ENCODE measurements at regions not wholly inside any gene's neighbourhood (a gene's known extent, or its start where the extent isn't known, plus 50 kb on each side); places are given as distances from the start of the nearest gene placed in this dataset.

DNA sequence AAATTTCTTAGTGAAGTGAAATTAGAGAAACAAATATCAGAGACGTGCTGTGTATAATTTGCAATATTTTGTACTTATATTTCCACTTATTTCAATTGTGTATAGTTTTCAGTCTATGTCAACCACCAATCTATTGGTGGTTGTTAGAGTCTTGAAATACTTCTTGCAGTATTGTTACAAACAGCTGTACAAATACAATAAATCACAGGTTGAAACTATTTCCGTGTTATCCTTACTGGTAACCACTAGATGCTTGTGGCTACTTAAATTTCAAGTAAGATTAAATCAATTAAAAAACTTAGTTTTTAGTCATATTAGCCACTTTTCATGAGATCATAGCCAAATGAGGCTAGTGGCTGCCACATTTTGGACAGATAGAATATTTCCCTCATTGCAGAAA, 520.5 kb downstream of the GBA3 start:
- DNase-seq: no peak
- Mint-ChIP-seq H3K4me3 (no peak overlapping the region), H3K36me3 (ENCODE audit: low read depth) (no peaks in the 10 kb centered on the region), H3K27me3 (ENCODE audit: low read depth) (peaks cover 12% of the 10 kb centered on the region), H3K27ac (no peak overlapping the region), H3K9me3 (no peaks in the 10 kb centered on the region), H3K4me1 (ENCODE audit: low read depth) (no peaks in the 10 kb centered on the region)
- CTCF ChIA-PET: interaction anchor here (0.8 kb wide), 1 partner anchor 77 kb away, joined by 3 read pairs; no protein-coding TSS in a partner anchor
- intact Hi-C loops (cut with micrococcal nuclease): no loop called here

DNA sequence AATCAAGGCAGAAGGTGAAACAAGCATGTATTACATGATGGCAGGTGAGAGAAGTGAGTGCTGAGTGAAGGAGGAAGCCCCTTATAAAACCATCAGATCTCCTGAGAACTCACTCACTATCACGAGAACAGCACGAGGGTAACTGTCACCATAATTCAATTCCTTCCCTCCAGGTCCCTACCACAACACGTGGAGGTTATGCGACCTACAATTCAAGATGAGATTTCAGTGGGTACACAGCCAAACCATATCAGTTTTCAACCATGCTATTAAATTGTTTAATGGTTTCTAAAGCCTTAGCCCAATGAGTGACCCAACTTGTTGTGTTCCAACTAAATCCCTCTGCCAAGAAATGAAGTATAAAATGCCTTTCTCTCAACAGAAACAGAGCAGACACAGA, 519.8 kb downstream of the GBA3 start:
- DNase-seq: no peak
- peaks cover 2% of the 10 kb centered on the region for H3K9me3 Mint-ChIP-seq
- peaks cover 10% of the 10 kb centered on the region for H3K27me3 Mint-ChIP-seq (ENCODE audit: low read depth)
- intact Hi-C loops (cut with micrococcal nuclease): no loop called here
- no peaks in the 10 kb centered on the region for H3K36me3 Mint-ChIP-seq (ENCODE audit: low read depth)
- H3K4me1 Mint-ChIP-seq (ENCODE audit: low read depth): no peaks in the 10 kb centered on the region
- CTCF ChIA-PET: interaction anchor here (0.8 kb wide), 1 partner anchor 77 kb away, joined by 3 read pairs; no protein-coding TSS in a partner anchor
- H3K4me3 Mint-ChIP-seq: no peak overlapping the region
- no peak overlapping the region for H3K27ac Mint-ChIP-seq

- Mint-ChIP-seq H3K4me3 (no peak overlapping the region), H3K27ac (no peak overlapping the region), H3K27me3 (ENCODE audit: low read depth) (no peaks in the 10 kb centered on the region), H3K4me1 (ENCODE audit: low read depth) (no peaks in the 10 kb centered on the region), H3K9me3 (peaks cover 6% of the 10 kb centered on the region), H3K36me3 (ENCODE audit: low read depth) (no peaks in the 10 kb centered on the region)
- intact Hi-C loops (cut with micrococcal nuclease): no loop called here
- no peak for DNase-seq
- CTCF ChIA-PET: no interaction called here
Observed at GRCh38 chr4:23207059-23207458, 514.3 kb downstream of the GBA3 start.

DNA sequence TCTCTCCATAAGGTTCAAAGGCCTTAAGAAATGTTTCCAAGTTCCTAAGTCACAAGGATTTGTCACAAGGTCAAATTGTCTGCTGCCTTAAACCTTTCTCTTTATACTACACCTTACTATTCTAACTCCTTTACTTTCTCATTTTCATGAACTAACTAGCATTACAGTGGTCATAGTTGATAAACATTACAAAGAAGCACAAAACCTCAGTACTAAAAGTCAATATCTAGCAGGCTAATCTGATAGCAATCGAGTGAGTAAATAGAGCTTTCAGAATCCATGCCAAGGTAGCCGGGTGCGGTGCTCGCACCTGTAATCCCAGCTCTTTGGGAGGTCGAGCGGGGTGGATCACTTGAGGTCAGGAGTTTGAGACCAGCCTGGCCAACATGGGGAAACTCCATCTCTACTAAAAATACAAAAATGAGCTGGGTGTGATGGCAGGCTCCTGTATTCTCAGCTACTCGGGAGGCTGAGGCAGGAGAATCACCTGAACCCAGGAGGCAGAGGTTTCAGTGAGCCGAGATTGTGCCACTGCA, 510.0 kb downstream of the GBA3 start:
- CTCF ChIA-PET: no interaction called here
- H3K27ac Mint-ChIP-seq: no peak overlapping the region
- no peaks in the 10 kb centered on the region for H3K27me3 Mint-ChIP-seq (ENCODE audit: low read depth)
- H3K36me3 Mint-ChIP-seq (ENCODE audit: low read depth): no peaks in the 10 kb centered on the region
- H3K4me3 Mint-ChIP-seq: no peak overlapping the region
- peaks cover 6% of the 10 kb centered on the region for H3K9me3 Mint-ChIP-seq
- DNase-seq: no peak
- H3K4me1 Mint-ChIP-seq (ENCODE audit: low read depth): no peaks in the 10 kb centered on the region
- intact Hi-C loops (cut with micrococcal nuclease): no loop called here

- H3K9me3 Mint-ChIP-seq: no peaks in the 10 kb centered on the region
- CTCF ChIA-PET: no interaction called here
- H3K4me3 Mint-ChIP-seq: no peak overlapping the region
- H3K27me3 Mint-ChIP-seq (ENCODE audit: low read depth): peaks cover 7% of the 10 kb centered on the region
- no peak overlapping the region for H3K27ac Mint-ChIP-seq
- no peaks in the 10 kb centered on the region for H3K4me1 Mint-ChIP-seq (ENCODE audit: low read depth)
- DNase-seq: no peak
- H3K36me3 Mint-ChIP-seq (ENCODE audit: low read depth): no peaks in the 10 kb centered on the region
- intact Hi-C loops (cut with micrococcal nuclease): no loop called here
Observed at GRCh38 chr4:23194751-23195150, 502.0 kb downstream of the GBA3 start.

- H3K27me3 Mint-ChIP-seq (ENCODE audit: low read depth): peaks cover 20% of the 10 kb centered on the region
- no peaks in the 10 kb centered on the region for H3K36me3 Mint-ChIP-seq (ENCODE audit: low read depth)
- DNase-seq: no peak
- peaks cover 5% of the 10 kb centered on the region for H3K9me3 Mint-ChIP-seq
- no peaks in the 10 kb centered on the region for H3K4me1 Mint-ChIP-seq (ENCODE audit: low read depth)
- H3K27ac Mint-ChIP-seq: no peak overlapping the region
- no peak overlapping the region for H3K4me3 Mint-ChIP-seq
- intact Hi-C loops (cut with micrococcal nuclease): no loop called here
- CTCF ChIA-PET: no interaction called here
Observed at GRCh38 chr4:23174179-23174578, 481.4 kb downstream of the GBA3 start.

- Mint-ChIP-seq H3K27me3 (ENCODE audit: low read depth) (peaks cover 8% of the 10 kb centered on the region), H3K4me3 (no peak overlapping the region), H3K9me3 (peaks cover 7% of the 10 kb centered on the region), H3K36me3 (ENCODE audit: low read depth) (no peaks in the 10 kb centered on the region), H3K27ac (no peak overlapping the region), H3K4me1 (ENCODE audit: low read depth) (no peaks in the 10 kb centered on the region)
- no peak for DNase-seq
- CTCF ChIA-PET: no interaction called here
- intact Hi-C loops (cut with micrococcal nuclease): no loop called here
Observed at GRCh38 chr4:23171976-23172375, 479.2 kb downstream of the GBA3 start.

DNA sequence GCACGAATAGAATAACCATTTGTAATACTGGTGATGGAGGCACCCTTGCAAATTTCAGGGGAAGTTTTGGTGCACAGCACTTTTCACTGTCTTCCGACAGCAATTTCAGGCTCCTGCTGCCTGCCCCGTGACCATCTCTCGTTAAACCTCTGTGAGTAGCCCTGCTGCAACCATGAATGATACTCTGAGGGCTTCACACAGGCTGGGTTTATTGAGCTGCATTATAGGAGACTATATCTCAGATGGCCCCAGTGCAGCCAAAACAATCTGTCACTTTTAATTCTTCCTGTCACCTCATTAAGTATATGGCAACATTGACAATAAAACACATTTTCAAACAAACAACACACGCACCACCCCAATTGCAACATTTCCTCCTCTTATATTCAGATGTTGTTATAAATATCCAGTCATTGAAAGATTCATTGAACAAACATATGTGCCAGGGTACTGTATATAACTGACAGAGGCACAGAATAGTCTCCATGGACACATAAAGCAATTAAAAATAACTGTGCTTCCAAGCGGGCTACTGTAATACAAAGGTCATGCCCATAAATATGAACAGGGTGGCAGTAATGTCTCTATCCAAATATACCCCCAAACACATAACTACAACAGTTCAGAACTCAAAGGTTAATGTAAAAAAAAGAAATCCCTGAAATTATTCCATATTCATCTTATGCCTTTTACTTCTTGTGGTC, 477.0 kb downstream of the GBA3 start:
- H3K4me3 Mint-ChIP-seq: no peak overlapping the region
- CTCF ChIA-PET: interaction anchor here (0.7 kb wide), 1 partner anchor 1231 kb away, joined by 4 read pairs; no protein-coding TSS in a partner anchor
- H3K9me3 Mint-ChIP-seq: peaks cover 7% of the 10 kb centered on the region
- peaks cover under 1% of the 10 kb centered on the region for H3K27me3 Mint-ChIP-seq (ENCODE audit: low read depth)
- no peak overlapping the region for H3K27ac Mint-ChIP-seq
- no peaks in the 10 kb centered on the region for H3K4me1 Mint-ChIP-seq (ENCODE audit: low read depth)
- DNase-seq: no peak
- H3K36me3 Mint-ChIP-seq (ENCODE audit: low read depth): no peaks in the 10 kb centered on the region
- intact Hi-C loops (cut with micrococcal nuclease): no loop called here

DNA sequence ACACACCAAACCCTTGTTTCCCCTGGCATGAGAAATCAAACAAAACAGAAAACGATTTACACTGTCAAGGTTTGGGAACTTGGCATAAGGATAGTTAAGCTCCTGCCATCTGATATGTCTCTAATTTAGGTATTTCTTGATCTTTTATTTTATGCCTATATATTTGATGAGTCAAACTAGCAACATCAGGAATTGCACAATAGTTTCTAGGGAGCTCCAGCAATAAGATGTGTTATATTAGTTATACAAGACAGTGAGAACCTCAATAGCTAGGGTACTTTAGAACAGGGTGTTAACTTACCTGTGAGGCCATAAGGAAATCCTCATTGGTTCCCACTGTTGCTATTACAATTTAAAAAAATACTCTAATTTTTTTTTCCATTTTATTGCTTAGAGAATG, 474.2 kb downstream of the GBA3 start:
- Mint-ChIP-seq H3K36me3 (ENCODE audit: low read depth) (no peaks in the 10 kb centered on the region), H3K27me3 (ENCODE audit: low read depth) (peaks cover 5% of the 10 kb centered on the region), H3K27ac (no peak overlapping the region), H3K4me1 (ENCODE audit: low read depth) (no peaks in the 10 kb centered on the region), H3K9me3 (peaks cover 2% of the 10 kb centered on the region), H3K4me3 (no peak overlapping the region)
- DNase-seq: no peak
- intact Hi-C loops (cut with micrococcal nuclease): no loop called here
- CTCF ChIA-PET: interaction anchor here (0.7 to 0.9 kb wide), 2 partner anchors 31 to 167 kb away, joined by 3 to 4 read pairs; no protein-coding TSS in a partner anchor

DNA sequence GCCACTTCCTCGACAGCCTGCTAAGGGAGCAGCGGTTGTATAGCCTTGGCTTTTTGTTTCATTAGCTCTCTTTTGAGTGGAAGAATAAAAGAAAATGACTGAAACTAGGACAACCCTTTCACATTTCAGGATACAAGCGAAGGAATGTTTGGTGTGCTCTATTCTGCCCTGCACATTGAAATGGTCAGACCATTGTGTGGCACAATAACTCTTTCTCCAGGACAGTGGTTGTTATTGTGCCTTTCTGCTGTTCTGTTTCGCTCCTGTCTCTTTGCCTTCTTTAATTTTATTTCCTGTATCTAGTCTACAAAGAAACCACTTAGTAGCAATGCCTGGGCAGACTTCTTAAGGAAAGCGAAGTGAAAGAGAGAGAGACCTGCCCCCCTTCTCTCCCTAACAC, 473.7 kb downstream of the GBA3 start:
- H3K27me3 Mint-ChIP-seq (ENCODE audit: low read depth): peaks cover 8% of the 10 kb centered on the region
- CTCF ChIA-PET: interaction anchor here (0.7 to 0.9 kb wide), 2 partner anchors 31 to 168 kb away, joined by 3 to 4 read pairs; no protein-coding TSS in a partner anchor
- peaks cover 2% of the 10 kb centered on the region for H3K9me3 Mint-ChIP-seq
- no peak overlapping the region for H3K4me3 Mint-ChIP-seq
- H3K27ac Mint-ChIP-seq: no peak overlapping the region
- DNase-seq: no peak
- H3K4me1 Mint-ChIP-seq (ENCODE audit: low read depth): no peaks in the 10 kb centered on the region
- no peaks in the 10 kb centered on the region for H3K36me3 Mint-ChIP-seq (ENCODE audit: low read depth)
- intact Hi-C loops (cut with micrococcal nuclease): no loop called here

DNA sequence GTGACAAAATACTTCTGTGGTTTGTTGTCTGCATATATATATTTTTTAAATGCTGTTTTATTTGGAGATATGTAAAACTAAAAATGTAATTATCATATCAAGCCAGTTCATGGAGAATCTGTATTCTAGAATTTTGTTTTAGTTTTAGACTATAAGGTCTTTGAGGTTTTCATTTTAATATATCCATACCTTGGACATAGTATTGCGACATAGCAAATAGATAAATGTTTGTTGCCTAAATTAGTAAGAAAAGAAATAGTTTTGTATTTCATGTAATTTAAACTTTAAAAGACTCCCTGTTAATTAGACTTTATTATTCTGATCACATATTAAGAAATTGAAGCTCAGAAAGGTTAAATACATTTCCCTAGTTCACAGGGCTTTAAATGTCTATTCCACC, 472.9 kb downstream of the GBA3 start:
- Mint-ChIP-seq H3K4me3 (no peak overlapping the region), H3K27me3 (ENCODE audit: low read depth) (peaks cover 8% of the 10 kb centered on the region), H3K36me3 (ENCODE audit: low read depth) (no peaks in the 10 kb centered on the region), H3K27ac (no peak overlapping the region), H3K4me1 (ENCODE audit: low read depth) (no peaks in the 10 kb centered on the region), H3K9me3 (peaks cover 2% of the 10 kb centered on the region)
- CTCF ChIA-PET: no interaction called here
- intact Hi-C loops (cut with micrococcal nuclease): no loop called here
- no peak for DNase-seq

GRCh38 chr4:23163647-23164436, 471.1 kb downstream of the GBA3 start:
- H3K27ac Mint-ChIP-seq: no peak overlapping the region
- H3K4me1 Mint-ChIP-seq (ENCODE audit: low read depth): no peaks in the 10 kb centered on the region
- H3K36me3 Mint-ChIP-seq (ENCODE audit: low read depth): no peaks in the 10 kb centered on the region
- intact Hi-C loops (cut with micrococcal nuclease): no loop called here
- CTCF ChIA-PET: no interaction called here
- peaks cover 8% of the 10 kb centered on the region for H3K27me3 Mint-ChIP-seq (ENCODE audit: low read depth)
- H3K9me3 Mint-ChIP-seq: peaks cover 2% of the 10 kb centered on the region
- no peak for DNase-seq
- no peak overlapping the region for H3K4me3 Mint-ChIP-seq

GRCh38 chr4:23162275-23162674, 469.5 kb downstream of the GBA3 start:
- DNase-seq: no peak
- CTCF ChIA-PET: no interaction called here
- peaks cover under 1% of the 10 kb centered on the region for H3K9me3 Mint-ChIP-seq
- no peaks in the 10 kb centered on the region for H3K4me1 Mint-ChIP-seq (ENCODE audit: low read depth)
- H3K4me3 Mint-ChIP-seq: no peak overlapping the region
- peaks cover 13% of the 10 kb centered on the region for H3K27me3 Mint-ChIP-seq (ENCODE audit: low read depth)
- intact Hi-C loops (cut with micrococcal nuclease): no loop called here
- H3K27ac Mint-ChIP-seq: no peak overlapping the region
- no peaks in the 10 kb centered on the region for H3K36me3 Mint-ChIP-seq (ENCODE audit: low read depth)
